Liver (tissue), 8 donors: ENCODE measurements at regions not wholly inside any gene's neighbourhood (a gene's known extent, or its start where the extent isn't known, plus 50 kb on each side); places are given as distances from the start of the nearest gene placed in this dataset.

ENCODE experiments used
- DNase-seq: peaks from one replicate; pipeline ENCODE4 v3.0.0-alpha.2; 2017; ENCODE audit warnings: low spot score
- H3K27ac ChIP-seq, 2 donors: one replicate each; pipeline ENCODE4 v1.7.0; 2013; ENCODE audit warnings: inconsistent platforms in 2 of 2, low read length in 2 of 2, control low read depth in 1 of 2, low read depth in 1 of 2, mild to moderate bottlenecking in 1 of 2
- H3K27me3 ChIP-seq, 4 donors: one replicate each; pipeline versions ENCODE4 v1.6.1 to v1.7.0; 2013; ENCODE audit warnings: low read length in 3 of 4, inconsistent platforms in 1 of 4, mild to moderate bottlenecking in 1 of 4, moderate library complexity in 1 of 4; ENCODE audit not compliant: control insufficient read depth in 4 of 4, insufficient read depth in 4 of 4
- H3K36me3 ChIP-seq, 4 donors: one replicate each; pipeline versions ENCODE4 v1.6.1 to v1.7.0; 2013; ENCODE audit warnings: low read length in 3 of 4, mild to moderate bottlenecking in 3 of 4, low read depth in 1 of 4, moderate library complexity in 1 of 4; ENCODE audit not compliant: control insufficient read depth in 4 of 4, insufficient read depth in 3 of 4
- H3K4me1 ChIP-seq, 4 donors: one replicate each; pipeline versions ENCODE4 v1.6.1 to v1.7.0; 2013; ENCODE audit warnings: low read length in 3 of 4, mild to moderate bottlenecking in 3 of 4, moderate library complexity in 1 of 4; ENCODE audit not compliant: control insufficient read depth in 4 of 4, insufficient read depth in 4 of 4
- H3K4me3 ChIP-seq, 3 donors: one replicate each; pipeline versions ENCODE4 v1.6.1 to v1.7.0; 2013; ENCODE audit warnings: low read length in 3 of 3, control low read depth in 1 of 3, low read depth in 1 of 3, mild to moderate bottlenecking in 1 of 3
- H3K9ac ChIP-seq, 2 donors: one replicate each; pipeline ENCODE4 v1.7.0; 2013; ENCODE audit warnings: low read length in 2 of 2, mild to moderate bottlenecking in 2 of 2, moderate library complexity in 2 of 2, control low read depth in 1 of 2, low read depth in 1 of 2
- H3K9me3 ChIP-seq, 4 donors: one replicate each; pipeline versions ENCODE4 v1.6.1 to v1.7.0; 2013; ENCODE audit warnings: low read length in 3 of 4; ENCODE audit not compliant: control insufficient read depth in 4 of 4
- EGR1 ChIP-seq, 2 donors: IDR thresholded peaks; 2 replicates each; pipeline ENCODE4 v1.6.1; 2016 to 2018; ENCODE audit warnings: antibody characterized with exemption in 2 of 2, low read depth in 2 of 2
- FOXA1 ChIP-seq: IDR thresholded peaks from 2 replicates; pipeline ENCODE4 v1.6.1; 2016; ENCODE audit warnings: antibody characterized with exemption
- FOXA2 ChIP-seq: IDR thresholded peaks from 2 replicates; pipeline ENCODE4 v1.6.1; 2016; ENCODE audit warnings: antibody characterized with exemption
- GABPA ChIP-seq, 2 donors: IDR thresholded peaks in 1 of 2; conservative IDR thresholded peaks in 1 of 2; 2 replicates each; pipeline ENCODE4 v1.6.1; 2016; ENCODE audit warnings: antibody characterized with exemption in 2 of 2, mild to moderate bottlenecking in 1 of 2, moderate library complexity in 1 of 2
- HNF4A ChIP-seq, 2 donors: conservative IDR thresholded peaks; 2 replicates each; pipeline ENCODE4 v1.6.1; 2016; ENCODE audit warnings: antibody characterized with exemption in 2 of 2, mild to moderate bottlenecking in 2 of 2
- HNF4G ChIP-seq: IDR thresholded peaks from 2 replicates; pipeline ENCODE4 v1.6.1; 2016; ENCODE audit warnings: antibody characterized with exemption
- JUND ChIP-seq, 2 donors: IDR thresholded peaks; 2 replicates each; pipeline ENCODE4 v1.6.1; 2016; ENCODE audit warnings: antibody characterized with exemption in 2 of 2
- NR2F2 ChIP-seq: IDR thresholded peaks from 2 replicates; pipeline ENCODE4 v1.6.1; 2016; ENCODE audit warnings: antibody characterized with exemption
- RAD21 ChIP-seq, 2 donors: IDR thresholded peaks; 2 replicates each; pipeline ENCODE4 v1.6.1; 2016; ENCODE audit warnings: antibody characterized with exemption in 2 of 2, mild to moderate bottlenecking in 2 of 2
- RXRA ChIP-seq, 2 donors: IDR thresholded peaks; 2 replicates each; pipeline ENCODE4 v1.6.1; 2017 to 2018; ENCODE audit warnings: antibody characterized with exemption in 2 of 2, mild to moderate bottlenecking in 1 of 2
- SP1 ChIP-seq: IDR thresholded peaks from 2 replicates; pipeline ENCODE4 v1.6.1; 2018; ENCODE audit warnings: antibody characterized with exemption, mild to moderate bottlenecking
- TAF1 ChIP-seq: conservative IDR thresholded peaks from 2 replicates; pipeline ENCODE4 v1.6.1; 2016; ENCODE audit warnings: antibody characterized with exemption, mild to moderate bottlenecking
- YY1 ChIP-seq: IDR thresholded peaks from 2 replicates; pipeline ENCODE4 v1.6.1; 2016; ENCODE audit warnings: antibody characterized with exemption, mild to moderate bottlenecking
- WGBS: extraction: QIAGEN DNeasy Blood & Tissue Kit; methylation state at CpG from one replicate; pipeline ENCODE4 v1.1.7; 2013; 5-methylcytosine and 5-hydroxymethylcytosine counted together
- TF ChIP-seq, protein P1 (sequence below): IDR thresholded peaks from 2 replicates; pipeline ENCODE4 v1.6.1; 2016; ENCODE audit warnings: antibody characterized with exemption
- TF ChIP-seq, protein P2 (sequence below): IDR thresholded peaks from 2 replicates; pipeline ENCODE4 v1.6.1; 2016; ENCODE audit warnings: antibody characterized with exemption
- TF ChIP-seq, protein P3 (sequence below): IDR thresholded peaks from 2 replicates; pipeline ENCODE4 v1.6.1; 2016; ENCODE audit warnings: antibody characterized with exemption
- TF ChIP-seq, protein P4 (sequence below): fragments of 150-350 bp; IDR thresholded peaks from 2 replicates; pipeline ENCODE4 v1.5.1; 2017; ENCODE audit warnings: improper control_type of control experiment, low read depth, low read length; ENCODE audit not compliant: missing input control
- TF ChIP-seq, protein P5 (sequence below): IDR thresholded peaks from 2 replicates; pipeline ENCODE4 v1.6.1; 2016; ENCODE audit warnings: antibody characterized with exemption, mild to moderate bottlenecking
- donor health status: healthy.
- donor health status: healthy.
- donor health status: healthy.
- donor health status: healthy.
- donor health status: healthy.

DNA sequence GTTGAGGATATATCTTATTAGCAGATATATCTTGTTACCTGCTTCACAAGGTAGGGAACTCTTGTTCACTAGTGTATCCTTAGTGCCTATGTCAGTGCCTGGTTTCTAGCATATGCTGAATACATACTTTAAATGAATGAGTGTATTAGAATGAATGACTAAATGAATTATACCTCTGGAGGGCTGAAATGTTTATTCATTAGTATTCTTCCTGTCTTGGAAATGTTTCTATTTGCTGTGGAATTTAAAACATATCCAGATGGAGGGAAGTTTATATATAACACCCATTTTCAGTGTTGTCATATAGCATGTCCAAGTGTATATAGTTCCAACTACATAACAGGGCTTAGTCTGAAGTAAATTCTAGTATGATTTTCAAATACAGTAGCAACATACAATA, 581.5 kb downstream of the TBL1XR1 start:
- Histone ChIP-seq H3K4me3 (no peak overlapping the region), H3K9ac (no peak overlapping the region), H3K27ac (no peak overlapping the region), H3K27me3 (no peaks in the 10 kb centered on the region), H3K4me1 (no peaks in the 10 kb centered on the region), H3K36me3 (no peaks in the 10 kb centered on the region), H3K9me3 (no peaks in the 10 kb centered on the region)
- DNase-seq = no peak
- TF ChIP-seq NR2F2 (no peak), FOXA1 (no peak), EGR1 (IDR thresholded peaks at IDR 0.05; ENCODE audit: low read depth in 2 of 2) (no peak), SP1 (no peak), FOXA2 (no peak), HNF4G (no peak), HNF4A (conservative IDR thresholded peaks at IDR 0.05) (no peak), JUND (IDR thresholded peaks at IDR 0.05) (no peak), RAD21 (IDR thresholded peaks at IDR 0.05) (no peak), YY1 (no peak), RXRA (IDR thresholded peaks at IDR 0.05) (no peak), GABPA (IDR thresholded peaks at IDR 0.05 in 1 of 2, conservative IDR thresholded peaks at IDR 0.05 in 1 of 2) (no peak)
- TF ChIP-seq, protein P1, sequence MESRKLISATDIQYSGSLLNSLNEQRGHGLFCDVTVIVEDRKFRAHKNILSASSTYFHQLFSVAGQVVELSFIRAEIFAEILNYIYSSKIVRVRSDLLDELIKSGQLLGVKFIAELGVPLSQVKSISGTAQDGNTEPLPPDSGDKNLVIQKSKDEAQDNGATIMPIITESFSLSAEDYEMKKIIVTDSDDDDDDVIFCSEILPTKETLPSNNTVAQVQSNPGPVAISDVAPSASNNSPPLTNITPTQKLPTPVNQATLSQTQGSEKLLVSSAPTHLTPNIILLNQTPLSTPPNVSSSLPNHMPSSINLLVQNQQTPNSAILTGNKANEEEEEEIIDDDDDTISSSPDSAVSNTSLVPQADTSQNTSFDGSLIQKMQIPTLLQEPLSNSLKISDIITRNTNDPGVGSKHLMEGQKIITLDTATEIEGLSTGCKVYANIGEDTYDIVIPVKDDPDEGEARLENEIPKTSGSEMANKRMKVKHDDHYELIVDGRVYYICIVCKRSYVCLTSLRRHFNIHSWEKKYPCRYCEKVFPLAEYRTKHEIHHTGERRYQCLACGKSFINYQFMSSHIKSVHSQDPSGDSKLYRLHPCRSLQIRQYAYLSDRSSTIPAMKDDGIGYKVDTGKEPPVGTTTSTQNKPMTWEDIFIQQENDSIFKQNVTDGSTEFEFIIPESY = no peak
- TF ChIP-seq, protein P2, sequence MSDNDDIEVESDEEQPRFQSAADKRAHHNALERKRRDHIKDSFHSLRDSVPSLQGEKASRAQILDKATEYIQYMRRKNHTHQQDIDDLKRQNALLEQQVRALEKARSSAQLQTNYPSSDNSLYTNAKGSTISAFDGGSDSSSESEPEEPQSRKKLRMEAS = no peak
- TF ChIP-seq, protein P3, sequence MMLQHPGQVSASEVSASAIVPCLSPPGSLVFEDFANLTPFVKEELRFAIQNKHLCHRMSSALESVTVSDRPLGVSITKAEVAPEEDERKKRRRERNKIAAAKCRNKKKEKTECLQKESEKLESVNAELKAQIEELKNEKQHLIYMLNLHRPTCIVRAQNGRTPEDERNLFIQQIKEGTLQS = no peak
- TF ChIP-seq, protein P4, sequence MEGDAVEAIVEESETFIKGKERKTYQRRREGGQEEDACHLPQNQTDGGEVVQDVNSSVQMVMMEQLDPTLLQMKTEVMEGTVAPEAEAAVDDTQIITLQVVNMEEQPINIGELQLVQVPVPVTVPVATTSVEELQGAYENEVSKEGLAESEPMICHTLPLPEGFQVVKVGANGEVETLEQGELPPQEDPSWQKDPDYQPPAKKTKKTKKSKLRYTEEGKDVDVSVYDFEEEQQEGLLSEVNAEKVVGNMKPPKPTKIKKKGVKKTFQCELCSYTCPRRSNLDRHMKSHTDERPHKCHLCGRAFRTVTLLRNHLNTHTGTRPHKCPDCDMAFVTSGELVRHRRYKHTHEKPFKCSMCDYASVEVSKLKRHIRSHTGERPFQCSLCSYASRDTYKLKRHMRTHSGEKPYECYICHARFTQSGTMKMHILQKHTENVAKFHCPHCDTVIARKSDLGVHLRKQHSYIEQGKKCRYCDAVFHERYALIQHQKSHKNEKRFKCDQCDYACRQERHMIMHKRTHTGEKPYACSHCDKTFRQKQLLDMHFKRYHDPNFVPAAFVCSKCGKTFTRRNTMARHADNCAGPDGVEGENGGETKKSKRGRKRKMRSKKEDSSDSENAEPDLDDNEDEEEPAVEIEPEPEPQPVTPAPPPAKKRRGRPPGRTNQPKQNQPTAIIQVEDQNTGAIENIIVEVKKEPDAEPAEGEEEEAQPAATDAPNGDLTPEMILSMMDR = no peak

DNA sequence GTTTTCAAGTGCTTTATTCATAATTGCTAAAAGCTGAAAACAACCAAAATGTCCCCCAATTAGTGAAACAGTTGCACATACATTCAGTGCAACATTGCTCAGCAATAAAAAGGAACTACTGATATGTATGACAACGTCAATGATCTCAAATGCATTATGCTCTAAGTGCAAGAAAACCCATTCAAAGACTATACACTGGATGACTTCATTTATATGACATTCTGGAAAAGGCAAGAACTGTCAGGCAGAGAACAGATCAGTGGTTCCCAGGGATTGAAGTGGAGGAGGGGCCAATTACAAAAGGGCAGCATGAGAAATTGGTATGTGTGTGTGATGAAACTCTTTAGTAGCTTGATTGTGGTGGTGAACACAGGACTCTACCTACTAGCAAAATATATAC, 585.6 kb downstream of the TBL1XR1 start:
- H3K9ac ChIP-seq = no peak overlapping the region
- no peak for DNase-seq
- no peaks in the 10 kb centered on the region for H3K27me3 ChIP-seq
- TF ChIP-seq, protein P3 = no peak
- TF ChIP-seq, protein P5, sequence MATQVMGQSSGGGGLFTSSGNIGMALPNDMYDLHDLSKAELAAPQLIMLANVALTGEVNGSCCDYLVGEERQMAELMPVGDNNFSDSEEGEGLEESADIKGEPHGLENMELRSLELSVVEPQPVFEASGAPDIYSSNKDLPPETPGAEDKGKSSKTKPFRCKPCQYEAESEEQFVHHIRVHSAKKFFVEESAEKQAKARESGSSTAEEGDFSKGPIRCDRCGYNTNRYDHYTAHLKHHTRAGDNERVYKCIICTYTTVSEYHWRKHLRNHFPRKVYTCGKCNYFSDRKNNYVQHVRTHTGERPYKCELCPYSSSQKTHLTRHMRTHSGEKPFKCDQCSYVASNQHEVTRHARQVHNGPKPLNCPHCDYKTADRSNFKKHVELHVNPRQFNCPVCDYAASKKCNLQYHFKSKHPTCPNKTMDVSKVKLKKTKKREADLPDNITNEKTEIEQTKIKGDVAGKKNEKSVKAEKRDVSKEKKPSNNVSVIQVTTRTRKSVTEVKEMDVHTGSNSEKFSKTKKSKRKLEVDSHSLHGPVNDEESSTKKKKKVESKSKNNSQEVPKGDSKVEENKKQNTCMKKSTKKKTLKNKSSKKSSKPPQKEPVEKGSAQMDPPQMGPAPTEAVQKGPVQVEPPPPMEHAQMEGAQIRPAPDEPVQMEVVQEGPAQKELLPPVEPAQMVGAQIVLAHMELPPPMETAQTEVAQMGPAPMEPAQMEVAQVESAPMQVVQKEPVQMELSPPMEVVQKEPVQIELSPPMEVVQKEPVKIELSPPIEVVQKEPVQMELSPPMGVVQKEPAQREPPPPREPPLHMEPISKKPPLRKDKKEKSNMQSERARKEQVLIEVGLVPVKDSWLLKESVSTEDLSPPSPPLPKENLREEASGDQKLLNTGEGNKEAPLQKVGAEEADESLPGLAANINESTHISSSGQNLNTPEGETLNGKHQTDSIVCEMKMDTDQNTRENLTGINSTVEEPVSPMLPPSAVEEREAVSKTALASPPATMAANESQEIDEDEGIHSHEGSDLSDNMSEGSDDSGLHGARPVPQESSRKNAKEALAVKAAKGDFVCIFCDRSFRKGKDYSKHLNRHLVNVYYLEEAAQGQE = no peak
- no peak for TF ChIP-seq SP1
- no peak for TF ChIP-seq FOXA2
- no peak for TF ChIP-seq RAD21 (IDR thresholded peaks at IDR 0.05)
- TF ChIP-seq EGR1 (IDR thresholded peaks at IDR 0.05; ENCODE audit: low read depth in 2 of 2) = no peak
- TF ChIP-seq TAF1 = no peak
- no peak for TF ChIP-seq NR2F2
- TF ChIP-seq HNF4A (conservative IDR thresholded peaks at IDR 0.05) = no peak
- no peak for TF ChIP-seq FOXA1
- TF ChIP-seq, protein P2 = no peak
- TF ChIP-seq RXRA (IDR thresholded peaks at IDR 0.05) = no peak
- TF ChIP-seq, protein P4 = no peak
- TF ChIP-seq, protein P1 = no peak
- H3K4me3 ChIP-seq = no peak overlapping the region
- no peaks in the 10 kb centered on the region for H3K36me3 ChIP-seq
- no peak overlapping the region for H3K27ac ChIP-seq
- H3K9me3 ChIP-seq = no peaks in the 10 kb centered on the region
- H3K4me1 ChIP-seq = no peaks in the 10 kb centered on the region
- 70% methylated on average over 1 of the region's 1 CpG for WGBS
